ENCODE measurements at regions not wholly inside any gene's neighbourhood (a gene's known extent, or its start where the extent isn't known, plus 50 kb on each side); places are given as distances from the start of the nearest gene placed in this dataset.

DNA sequence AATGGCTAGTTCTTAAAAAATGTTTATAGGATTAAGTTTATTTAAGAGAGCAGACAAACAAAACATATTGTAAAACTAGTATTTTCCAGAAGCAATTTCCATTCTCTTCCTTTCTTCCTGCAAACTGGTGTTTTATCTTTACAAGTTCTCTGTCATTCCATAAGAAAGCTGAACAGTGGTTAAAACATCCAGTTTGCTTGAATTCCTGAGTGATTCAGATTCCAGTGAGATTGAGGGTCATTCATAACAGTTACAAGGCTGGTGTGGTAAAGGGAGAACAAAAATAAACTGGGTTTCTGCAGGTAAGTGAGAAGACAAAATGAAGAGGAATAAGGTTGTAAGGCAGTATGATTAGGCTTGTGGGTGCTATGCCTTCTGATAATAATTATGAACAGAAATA, 544.8 kb upstream of the DIPK2B start:
- TF ChIP-seq, protein P1, sequence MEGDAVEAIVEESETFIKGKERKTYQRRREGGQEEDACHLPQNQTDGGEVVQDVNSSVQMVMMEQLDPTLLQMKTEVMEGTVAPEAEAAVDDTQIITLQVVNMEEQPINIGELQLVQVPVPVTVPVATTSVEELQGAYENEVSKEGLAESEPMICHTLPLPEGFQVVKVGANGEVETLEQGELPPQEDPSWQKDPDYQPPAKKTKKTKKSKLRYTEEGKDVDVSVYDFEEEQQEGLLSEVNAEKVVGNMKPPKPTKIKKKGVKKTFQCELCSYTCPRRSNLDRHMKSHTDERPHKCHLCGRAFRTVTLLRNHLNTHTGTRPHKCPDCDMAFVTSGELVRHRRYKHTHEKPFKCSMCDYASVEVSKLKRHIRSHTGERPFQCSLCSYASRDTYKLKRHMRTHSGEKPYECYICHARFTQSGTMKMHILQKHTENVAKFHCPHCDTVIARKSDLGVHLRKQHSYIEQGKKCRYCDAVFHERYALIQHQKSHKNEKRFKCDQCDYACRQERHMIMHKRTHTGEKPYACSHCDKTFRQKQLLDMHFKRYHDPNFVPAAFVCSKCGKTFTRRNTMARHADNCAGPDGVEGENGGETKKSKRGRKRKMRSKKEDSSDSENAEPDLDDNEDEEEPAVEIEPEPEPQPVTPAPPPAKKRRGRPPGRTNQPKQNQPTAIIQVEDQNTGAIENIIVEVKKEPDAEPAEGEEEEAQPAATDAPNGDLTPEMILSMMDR (conservative IDR thresholded peaks at IDR 0.05; ENCODE audit: low read depth), result no peak
- DNase-seq (ENCODE audit: low spot score), result no peak
- CTCF ChIA-PET, result no interaction called here
- POLR2A ChIA-PET (ENCODE audit: low non-redundant PET), result no interaction called here
- no peak overlapping the region for H3K27ac ChIP-seq

- no peak overlapping the region for H3K27ac ChIP-seq
- TF ChIP-seq, protein P1 (conservative IDR thresholded peaks at IDR 0.05; ENCODE audit: low read depth), result no peak
- POLR2A ChIA-PET (ENCODE audit: low non-redundant PET), result no interaction called here
- no peak for DNase-seq (ENCODE audit: low spot score)
- CTCF ChIA-PET, result interaction anchor here (0.6 kb wide), 1 partner anchor 653 kb away, joined by 3 read pairs; no protein-coding TSS in a partner anchor
These were observed 543.4 kb upstream of the DIPK2B start for GRCh38 chrX:45743906-45744625.

DNA sequence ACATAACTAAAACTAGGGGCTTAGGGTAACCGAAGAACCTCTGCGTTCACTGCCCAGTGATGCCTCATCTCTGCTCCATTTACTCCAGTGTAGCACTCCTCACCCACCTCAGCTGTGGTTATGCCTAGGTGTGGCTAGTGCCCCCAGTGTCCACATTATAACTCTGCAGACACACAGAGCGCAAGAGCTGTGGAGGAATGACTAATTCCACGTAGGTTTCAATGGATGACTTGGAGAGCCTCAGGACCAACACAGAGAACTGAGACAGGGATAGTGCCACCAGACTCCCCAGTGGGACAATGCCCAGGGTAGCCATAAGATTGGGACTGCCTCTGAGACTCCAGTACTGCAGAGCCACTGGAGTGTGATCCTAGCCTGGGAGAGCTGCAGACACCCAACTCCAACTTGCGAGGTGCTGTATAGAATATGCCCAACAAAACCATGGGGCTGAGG, 542.4 kb upstream of the DIPK2B start:
- peak overlapping the region; percentile 62 for H3K27ac ChIP-seq
- POLR2A ChIA-PET (ENCODE audit: low non-redundant PET), result no interaction called here
- peak; percentile 25 for DNase-seq (ENCODE audit: low spot score)
- CTCF ChIA-PET, result interaction anchor here (0.5 to 0.6 kb wide), 3 partner anchors 93 to 654 kb away, joined by 3 read pairs; no protein-coding TSS in a partner anchor
- TF ChIP-seq, protein P1 (conservative IDR thresholded peaks at IDR 0.05; ENCODE audit: low read depth), result no peak

DNA sequence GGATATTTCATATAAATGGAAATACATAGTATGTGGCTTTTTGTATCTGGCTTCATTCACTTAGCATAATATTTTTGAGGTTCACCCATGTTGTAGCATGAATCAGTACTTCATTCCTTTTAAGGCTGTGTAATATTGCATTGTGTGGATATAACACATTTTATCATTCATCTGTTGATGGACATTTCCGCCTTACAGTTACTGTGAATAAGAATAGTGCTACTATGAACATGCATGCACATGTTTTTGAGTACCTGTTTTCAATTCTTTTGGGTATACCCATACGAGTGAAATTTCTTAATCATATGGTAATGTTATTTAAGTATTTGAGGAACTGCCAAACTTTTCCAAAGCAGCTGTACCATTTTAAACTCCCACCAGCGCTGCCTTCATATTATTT, 539.6 kb upstream of the DIPK2B start:
- POLR2A ChIA-PET (ENCODE audit: low non-redundant PET), result no interaction called here
- TF ChIP-seq, protein P1 (conservative IDR thresholded peaks at IDR 0.05; ENCODE audit: low read depth), result no peak
- no peak for DNase-seq (ENCODE audit: low spot score)
- no peak overlapping the region for H3K27ac ChIP-seq
- CTCF ChIA-PET, result no interaction called here

GRCh38 chrX:45735571-45735970, 534.9 kb upstream of the DIPK2B start:
- TF ChIP-seq, protein P1 (conservative IDR thresholded peaks at IDR 0.05; ENCODE audit: low read depth), result no peak
- CTCF ChIA-PET, result no interaction called here
- DNase-seq (ENCODE audit: low spot score), result no peak
- no peak overlapping the region for H3K27ac ChIP-seq
- POLR2A ChIA-PET (ENCODE audit: low non-redundant PET), result no interaction called here

DNA sequence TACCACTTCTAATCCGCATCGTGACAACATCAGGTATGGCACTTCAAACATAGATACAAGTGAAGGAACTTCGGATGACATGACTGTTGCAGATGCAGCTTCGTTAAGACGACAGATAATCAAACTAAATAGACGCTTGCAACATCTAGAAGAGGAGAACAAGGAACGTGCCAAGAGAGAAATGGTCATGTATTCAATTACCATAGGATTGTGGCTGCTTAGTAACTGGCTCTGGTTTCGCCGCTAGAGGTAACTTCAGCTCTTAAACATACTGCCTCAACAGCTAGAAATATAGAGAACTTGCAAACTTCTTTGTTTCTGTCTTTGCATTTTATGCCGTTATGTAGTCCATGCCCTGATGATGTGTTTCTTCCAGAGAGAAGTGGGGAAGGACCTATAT, 530.8 kb upstream of the DIPK2B start:
- H3K27ac ChIP-seq, result no peak overlapping the region
- DNase-seq (ENCODE audit: low spot score), result no peak
- POLR2A ChIA-PET (ENCODE audit: low non-redundant PET), result no interaction called here
- CTCF ChIA-PET, result no interaction called here
- TF ChIP-seq, protein P1 (conservative IDR thresholded peaks at IDR 0.05; ENCODE audit: low read depth), result no peak

All from RWPE1 (cell line).